ENCODE measurements at regions not wholly inside any gene's neighbourhood (a gene's known extent, or its start where the extent isn't known, plus 50 kb on each side); places are given as distances from the start of the nearest gene placed in this dataset.

DNA sequence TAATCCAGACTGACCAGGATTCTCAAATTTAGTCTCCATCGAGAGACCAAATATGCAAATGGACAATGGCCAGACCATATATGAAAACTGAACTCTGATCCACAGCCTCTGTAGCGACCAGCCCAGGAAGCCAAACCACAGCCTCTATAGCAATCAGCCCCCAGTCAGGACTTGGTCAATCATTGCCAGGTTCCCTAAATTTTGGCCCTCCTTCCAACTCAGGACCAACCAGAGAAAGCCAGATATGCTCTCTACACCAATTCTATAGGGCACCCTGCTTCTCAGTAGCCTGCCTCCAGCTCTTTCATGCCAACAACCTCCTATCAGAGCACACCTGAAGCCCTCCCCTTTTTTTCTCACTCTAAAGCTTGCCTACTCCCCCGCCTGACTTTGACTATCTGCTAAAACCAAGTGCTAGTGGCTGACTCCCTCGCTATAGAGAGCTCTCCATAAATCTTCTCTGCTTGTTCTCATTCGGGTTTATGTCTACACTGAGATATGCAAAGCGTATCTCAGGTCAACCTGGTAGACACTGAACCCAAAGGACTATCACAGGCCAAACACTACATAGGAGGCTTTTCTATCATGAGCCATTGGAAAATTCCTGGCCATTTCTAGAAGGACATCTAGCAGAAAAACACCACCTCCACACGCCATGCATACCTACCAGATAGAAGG lies 110.5 kb upstream of the FUT8 start:
- TF ChIP-seq POLR2AphosphoS5 (IDR thresholded peaks at IDR 0.05; ENCODE audit: low read depth, low read length): no peak
- no peak for TF ChIP-seq TAF1 (IDR thresholded peaks at IDR 0.05; ENCODE audit: borderline replicate concordance, insufficient read depth, low read length)
- TF ChIP-seq, protein P1, sequence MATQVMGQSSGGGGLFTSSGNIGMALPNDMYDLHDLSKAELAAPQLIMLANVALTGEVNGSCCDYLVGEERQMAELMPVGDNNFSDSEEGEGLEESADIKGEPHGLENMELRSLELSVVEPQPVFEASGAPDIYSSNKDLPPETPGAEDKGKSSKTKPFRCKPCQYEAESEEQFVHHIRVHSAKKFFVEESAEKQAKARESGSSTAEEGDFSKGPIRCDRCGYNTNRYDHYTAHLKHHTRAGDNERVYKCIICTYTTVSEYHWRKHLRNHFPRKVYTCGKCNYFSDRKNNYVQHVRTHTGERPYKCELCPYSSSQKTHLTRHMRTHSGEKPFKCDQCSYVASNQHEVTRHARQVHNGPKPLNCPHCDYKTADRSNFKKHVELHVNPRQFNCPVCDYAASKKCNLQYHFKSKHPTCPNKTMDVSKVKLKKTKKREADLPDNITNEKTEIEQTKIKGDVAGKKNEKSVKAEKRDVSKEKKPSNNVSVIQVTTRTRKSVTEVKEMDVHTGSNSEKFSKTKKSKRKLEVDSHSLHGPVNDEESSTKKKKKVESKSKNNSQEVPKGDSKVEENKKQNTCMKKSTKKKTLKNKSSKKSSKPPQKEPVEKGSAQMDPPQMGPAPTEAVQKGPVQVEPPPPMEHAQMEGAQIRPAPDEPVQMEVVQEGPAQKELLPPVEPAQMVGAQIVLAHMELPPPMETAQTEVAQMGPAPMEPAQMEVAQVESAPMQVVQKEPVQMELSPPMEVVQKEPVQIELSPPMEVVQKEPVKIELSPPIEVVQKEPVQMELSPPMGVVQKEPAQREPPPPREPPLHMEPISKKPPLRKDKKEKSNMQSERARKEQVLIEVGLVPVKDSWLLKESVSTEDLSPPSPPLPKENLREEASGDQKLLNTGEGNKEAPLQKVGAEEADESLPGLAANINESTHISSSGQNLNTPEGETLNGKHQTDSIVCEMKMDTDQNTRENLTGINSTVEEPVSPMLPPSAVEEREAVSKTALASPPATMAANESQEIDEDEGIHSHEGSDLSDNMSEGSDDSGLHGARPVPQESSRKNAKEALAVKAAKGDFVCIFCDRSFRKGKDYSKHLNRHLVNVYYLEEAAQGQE (IDR thresholded peaks at IDR 0.05; ENCODE audit: insufficient read depth in 1 of 2, low read depth in 2 of 2, low read length in 2 of 2): no peak
